ENCODE measurements at regions not wholly inside any gene's neighbourhood (a gene's known extent, or its start where the extent isn't known, plus 50 kb on each side); places are given as distances from the start of the nearest gene placed in this dataset.

- no peak for TF ChIP-seq CTCF (IDR thresholded peaks at IDR 0.05; ENCODE audit: insufficient read depth, low read length, poor library complexity, severe bottlenecking)
- no peak overlapping the region for H3K4me3 ChIP-seq (ENCODE audit: low read depth, low read length)
- no peaks in the 10 kb centered on the region for H3K27me3 ChIP-seq (ENCODE audit: control insufficient read depth, insufficient read depth, low read length)
- no peaks in the 10 kb centered on the region for H3K36me3 ChIP-seq (ENCODE audit: control insufficient read depth, insufficient read depth, low read length)
- no peak for DNase-seq (ENCODE audit: low read depth)
These were observed 602.1 kb upstream of the SYT4 start for GRCh38 chr18:43879415-43879814.

- Histone ChIP-seq H3K27me3 (ENCODE audit: control insufficient read depth, insufficient read depth, low read length) (no peaks in the 10 kb centered on the region), H3K36me3 (ENCODE audit: control insufficient read depth, insufficient read depth, low read length) (no peaks in the 10 kb centered on the region), H3K4me3 (ENCODE audit: low read depth, low read length) (no peak overlapping the region)
- no peak for DNase-seq (ENCODE audit: low read depth)
- TF ChIP-seq CTCF (IDR thresholded peaks at IDR 0.05; ENCODE audit: insufficient read depth, low read length, poor library complexity, severe bottlenecking): no peak
These were observed 605.2 kb upstream of the SYT4 start for GRCh38 chr18:43882358-43883055.

GRCh38 chr18:43883886-43884285 is 606.6 kb upstream of the SYT4 start:
- Histone ChIP-seq H3K4me3 (ENCODE audit: low read depth, low read length) (no peak overlapping the region), H3K27me3 (ENCODE audit: control insufficient read depth, insufficient read depth, low read length) (no peaks in the 10 kb centered on the region), H3K36me3 (ENCODE audit: control insufficient read depth, insufficient read depth, low read length) (no peaks in the 10 kb centered on the region)
- no peak for TF ChIP-seq CTCF (IDR thresholded peaks at IDR 0.05; ENCODE audit: insufficient read depth, low read length, poor library complexity, severe bottlenecking)
- no peak for DNase-seq (ENCODE audit: low read depth)

- TF ChIP-seq CTCF (IDR thresholded peaks at IDR 0.05; ENCODE audit: insufficient read depth, low read length, poor library complexity, severe bottlenecking): no peak
- no peak overlapping the region for H3K4me3 ChIP-seq (ENCODE audit: low read depth, low read length)
- no peaks in the 10 kb centered on the region for H3K27me3 ChIP-seq (ENCODE audit: control insufficient read depth, insufficient read depth, low read length)
- DNase-seq (ENCODE audit: low read depth): no peak
- H3K36me3 ChIP-seq (ENCODE audit: control insufficient read depth, insufficient read depth, low read length): no peaks in the 10 kb centered on the region
These were observed 609.1 kb upstream of the SYT4 start for GRCh38 chr18:43886341-43886740.

GRCh38 chr18:43887491-43887890 is 610.2 kb upstream of the SYT4 start:
- TF ChIP-seq CTCF (IDR thresholded peaks at IDR 0.05; ENCODE audit: insufficient read depth, low read length, poor library complexity, severe bottlenecking): no peak
- Histone ChIP-seq H3K4me3 (ENCODE audit: low read depth, low read length) (no peak overlapping the region), H3K36me3 (ENCODE audit: control insufficient read depth, insufficient read depth, low read length) (no peaks in the 10 kb centered on the region), H3K27me3 (ENCODE audit: control insufficient read depth, insufficient read depth, low read length) (no peaks in the 10 kb centered on the region)
- DNase-seq (ENCODE audit: low read depth): no peak

GRCh38 chr18:43888598-43888997 is 611.3 kb upstream of the SYT4 start:
- Histone ChIP-seq H3K4me3 (ENCODE audit: low read depth, low read length) (no peak overlapping the region), H3K36me3 (ENCODE audit: control insufficient read depth, insufficient read depth, low read length) (no peaks in the 10 kb centered on the region), H3K27me3 (ENCODE audit: control insufficient read depth, insufficient read depth, low read length) (no peaks in the 10 kb centered on the region)
- DNase-seq (ENCODE audit: low read depth): no peak
- TF ChIP-seq CTCF (IDR thresholded peaks at IDR 0.05; ENCODE audit: insufficient read depth, low read length, poor library complexity, severe bottlenecking): no peak

Data from kidney epithelial cell (primary cell).